H1 (cell line): ENCODE measurements at regions not wholly inside any gene's neighbourhood (a gene's known extent, or its start where the extent isn't known, plus 50 kb on each side); places are given as distances from the start of the nearest gene placed in this dataset.

Experiments used
- CTCF ChIA-PET: fragments of 300-600 bp; sonication (Branson Sonifier 250); formaldehyde crosslinking; loops from one replicate; lab custom pipeline; 2021; ENCODE audit not compliant: partially characterized antibody; lab: Charles Lee
- POLR2A ChIA-PET: fragments of 300-600 bp; sonication (Branson Sonifier 250); formaldehyde crosslinking; loops from one replicate; lab custom pipeline; 2021; ENCODE audit warnings: inconsistent platforms; ENCODE audit not compliant: partially characterized antibody; lab: Charles Lee
- DNase-seq, 2 experiments: peaks; one replicate each; pipeline versions ENCODE4 v3.0.0 to v3.0.0-alpha.2; 2010 to 2022; ENCODE audit warnings: low spot score in 2 of 2, low read depth in 1 of 2, mixed read lengths in 1 of 2
- FAIRE-seq: peaks from 2 replicates; lab custom pipeline; 2011; peaks lifted over from hg19 to GRCh38; lab: Jason Lieb, UNC
- H2AFZ ChIP-seq: 2 replicates; pipeline ENCODE4 v1.8.1; 2012; ENCODE audit warnings: low read length, inconsistent platforms
- H2AK5ac ChIP-seq: 2 replicates; pipeline ENCODE4 v1.6.1; 2013; ENCODE audit warnings: low read depth, low read length
- H2BK120ac ChIP-seq: replicated peaks from 2 replicates; pipeline ENCODE3; 2013; ENCODE audit warnings: low read depth, low read length, inconsistent platforms
- H2BK12ac ChIP-seq: 2 replicates; pipeline ENCODE4 v1.6.1; 2013; ENCODE audit warnings: low read depth, low read length
- H2BK15ac ChIP-seq: 2 replicates; pipeline ENCODE4 v1.6.1; 2013; ENCODE audit warnings: low read length
- H2BK20ac ChIP-seq: 2 replicates; pipeline ENCODE4 v1.6.1; 2013; ENCODE audit warnings: low read length
- H2BK5ac ChIP-seq: 2 replicates; pipeline ENCODE4 v1.6.1; 2013; ENCODE audit warnings: low read depth, low read length
- H3K14ac ChIP-seq: 2 replicates; pipeline ENCODE4 v1.6.1; 2013; ENCODE audit warnings: inconsistent platforms; ENCODE audit not compliant: insufficient read length
- H3K18ac ChIP-seq: 2 replicates; pipeline ENCODE4 v1.6.1; 2013; ENCODE audit warnings: low read length; ENCODE audit errors: extremely low read depth
- H3K23ac ChIP-seq: 2 replicates; pipeline ENCODE4 v1.6.1; 2013; ENCODE audit warnings: inconsistent platforms; ENCODE audit not compliant: insufficient read length
- H3K23me2 ChIP-seq: 2 replicates; pipeline ENCODE4 v1.6.1; 2013; ENCODE audit warnings: low read depth, low read length
- H3K27ac ChIP-seq: 2 replicates; pipeline ENCODE4 v1.6.1; 2011; ENCODE audit warnings: low read depth, low read length, inconsistent platforms
- H3K27me3 ChIP-seq, 4 experiments: replicated peaks in 1 of 4; 1 replicate in 1 of 4; 2 replicates in 3 of 4; pipeline versions ENCODE4 v1.6.1 to v1.8.1; 2011 to 2013; ENCODE audit warnings: low read length in 3 of 4, mild to moderate bottlenecking in 3 of 4, inconsistent platforms in 2 of 4, mixed read lengths in 2 of 4, moderate library complexity in 1 of 4; ENCODE audit not compliant: control insufficient read depth in 3 of 4, insufficient read depth in 3 of 4; ENCODE audit errors: extremely low read depth in 1 of 4
- H3K36me3 ChIP-seq, 4 experiments: 2 replicates each; pipeline versions ENCODE4 v1.6.1 to v1.8.1; 2011 to 2013; ENCODE audit warnings: mild to moderate bottlenecking in 4 of 4, low read length in 3 of 4, moderate library complexity in 2 of 4, control low read depth in 1 of 4, inconsistent platforms in 1 of 4; ENCODE audit not compliant: insufficient read depth in 4 of 4, control insufficient read depth in 2 of 4
- H3K4ac ChIP-seq: replicated peaks from 2 replicates; pipeline ENCODE3; 2013; ENCODE audit warnings: low read length, low read depth, mixed read lengths, inconsistent platforms; ENCODE audit not compliant: insufficient read length
- H3K4me1 ChIP-seq, 4 experiments: replicated peaks in 1 of 4; 1 replicate in 1 of 4; 2 replicates in 3 of 4; pipeline versions ENCODE4 v1.6.1 to v1.8.1; 2011 to 2013; ENCODE audit warnings: low read length in 3 of 4, inconsistent platforms in 2 of 4, mixed read lengths in 1 of 4; ENCODE audit not compliant: insufficient read depth in 4 of 4, control insufficient read depth in 3 of 4
- H3K4me2 ChIP-seq, 2 experiments: 2 replicates each; pipeline versions ENCODE4 v1.6.1 to v1.8.1; 2011 to 2013; ENCODE audit warnings: low read depth in 2 of 2, low read length in 2 of 2, control low read depth in 1 of 2, inconsistent platforms in 1 of 2, mild to moderate bottlenecking in 1 of 2; ENCODE audit not compliant: insufficient read depth in 1 of 2
- H3K4me3 ChIP-seq, 4 experiments: fragments of 200-600, 300-600 bp in 1 of 4; sonication (generic), shearing (Covaris generic), sonication (Bioruptor Twin) in 1 of 4; 2 replicates each; pipeline versions ENCODE4 v1.5.1 to v1.8.1; 2011 to 2016; ENCODE audit warnings: low read length in 4 of 4, low read depth in 3 of 4, control low read depth in 2 of 4, inconsistent platforms in 2 of 4, mild to moderate bottlenecking in 2 of 4, mixed read lengths in 1 of 4, moderate library complexity in 1 of 4; ENCODE audit not compliant: insufficient read depth in 2 of 4; ENCODE audit errors: extremely low read depth in 1 of 4
- H3K56ac ChIP-seq: replicated peaks from 2 replicates; pipeline ENCODE3; 2013; ENCODE audit warnings: low read depth, mild to moderate bottlenecking, mixed read lengths, low read length, inconsistent platforms; ENCODE audit not compliant: insufficient read length
- H3K79me1 ChIP-seq: 2 replicates; pipeline ENCODE4 v1.6.1; 2013; ENCODE audit warnings: low read depth, low read length, control low read depth
- H3K79me2 ChIP-seq, 2 experiments: 2 replicates each; pipeline versions ENCODE4 v1.6.1 to v1.8.1; 2012 to 2013; ENCODE audit warnings: low read length in 2 of 2, mild to moderate bottlenecking in 2 of 2, inconsistent platforms in 1 of 2; ENCODE audit not compliant: insufficient read depth in 2 of 2, control insufficient read depth in 1 of 2
- H3K9ac ChIP-seq, 4 experiments: replicated peaks in 1 of 4; 1 replicate in 1 of 4; 2 replicates in 3 of 4; pipeline versions ENCODE4 v1.6.1 to v1.8.1; 2011 to 2013; ENCODE audit warnings: low read depth in 3 of 4, low read length in 3 of 4, control low read depth in 2 of 4, mild to moderate bottlenecking in 2 of 4, moderate library complexity in 2 of 4, inconsistent platforms in 1 of 4; ENCODE audit errors: extremely low read depth in 1 of 4
- H3K9me3 ChIP-seq, 2 experiments: 2 replicates each; pipeline versions ENCODE4 v1.6.1 to v1.8.1; 2012 to 2013; ENCODE audit warnings: mild to moderate bottlenecking in 2 of 2, moderate library complexity in 2 of 2, control low read depth in 1 of 2, inconsistent platforms in 1 of 2, low read depth in 1 of 2, low read length in 1 of 2, mixed read lengths in 1 of 2; ENCODE audit not compliant: insufficient read depth in 2 of 2
- H4K20me1 ChIP-seq, 2 experiments: replicated peaks in 1 of 2; 2 replicates each; pipeline versions ENCODE3 to v1.8.1; 2011 to 2013; ENCODE audit warnings: inconsistent platforms in 2 of 2, low read length in 2 of 2, mild to moderate bottlenecking in 1 of 2; ENCODE audit not compliant: insufficient read depth in 2 of 2, control insufficient read depth in 1 of 2
- H4K5ac ChIP-seq: 2 replicates; pipeline ENCODE4 v1.6.1; 2013; ENCODE audit warnings: low read length, low read depth, mixed read lengths, inconsistent platforms; ENCODE audit not compliant: insufficient read length
- H4K8ac ChIP-seq: 2 replicates; pipeline ENCODE4 v1.8.0; 2013; ENCODE audit warnings: mild to moderate bottlenecking, moderate library complexity, low read length, inconsistent platforms; ENCODE audit not compliant: insufficient read depth; ENCODE audit errors: extremely low read depth
- H4K91ac ChIP-seq: replicated peaks from 2 replicates; pipeline ENCODE3; 2013; ENCODE audit warnings: low read length, mixed read lengths, inconsistent platforms; ENCODE audit not compliant: insufficient read length
- BCL11A ChIP-seq, 2 experiments: IDR thresholded peaks; one replicate each; pipeline ENCODE4 v1.6.1; 2011; ENCODE audit warnings: low read depth in 2 of 2, low read length in 2 of 2, mild to moderate bottlenecking in 2 of 2
- CHD2 ChIP-seq: IDR thresholded peaks from 2 replicates; pipeline ENCODE4 v1.6.1; 2012; ENCODE audit warnings: low read length, improper control_type of control experiment
- EP300 ChIP-seq, 2 experiments: IDR thresholded peaks; 1 replicate in 1 of 2; 2 replicates in 1 of 2; pipeline ENCODE4 v1.6.1; 2011 to 2012; ENCODE audit warnings: low read depth in 2 of 2, low read length in 2 of 2, mild to moderate bottlenecking in 2 of 2, borderline replicate concordance in 1 of 2, inconsistent platforms in 1 of 2, moderate library complexity in 1 of 2
- KDM5A ChIP-seq: fragments of 200-600 bp; IDR thresholded peaks from 2 replicates; pipeline ENCODE4 v1.7.1; 2012; ENCODE audit warnings: mild to moderate bottlenecking, low read length, inconsistent platforms, mixed read lengths
- POLR2AphosphoS5 ChIP-seq: IDR thresholded peaks from 2 replicates; pipeline ENCODE4 v1.6.1; 2011; ENCODE audit warnings: low read depth, low read length
- SP2 ChIP-seq: IDR thresholded peaks from 2 replicates; pipeline ENCODE4 v1.6.1; 2012; ENCODE audit warnings: mild to moderate bottlenecking, low read length, inconsistent platforms
- WGBS, 2 experiments: shearing (Covaris generic) in 1 of 2; methylation state at CpG; one replicate each; pipeline versions ENCODE4 v1.1.6 to v1.1.7; 2013 to 2015; ENCODE audit warnings: low lambda C conversion rate in 2 of 2, mixed read lengths in 2 of 2, inconsistent platforms in 1 of 2, low coverage in 1 of 2, missing lambda C conversion rate in 1 of 2; ENCODE audit not compliant: insufficient replicate concordance in 2 of 2, insufficient coverage in 1 of 2, insufficient read length in 1 of 2; ENCODE audit errors: extremely low coverage in 1 of 2, missing lambda C conversion rate in 1 of 2; 5-methylcytosine and 5-hydroxymethylcytosine counted together

GRCh38 chr12:34603382-34604035, 581.2 kb downstream of the ALG10 start:
- H3K27ac ChIP-seq = no peak overlapping the region
- H2AK5ac ChIP-seq = no peak overlapping the region
- H2BK120ac ChIP-seq = no peak overlapping the region
- ChIA-PET CTCF (no interaction called here), POLR2A (no interaction called here)
- H2BK12ac ChIP-seq = no peak overlapping the region
- DNase-seq (no peak), FAIRE-seq (no peak)
- H3K27me3 ChIP-seq = no peaks in the 10 kb centered on the region
- no peak overlapping the region for H3K4me2 ChIP-seq
- H3K79me2 ChIP-seq = no peaks in the 10 kb centered on the region
- no peak overlapping the region for H2BK15ac ChIP-seq
- no peaks in the 10 kb centered on the region for H3K36me3 ChIP-seq
- H3K14ac ChIP-seq = no peak overlapping the region
- no peak overlapping the region for H4K5ac ChIP-seq
- H4K91ac ChIP-seq = no peak overlapping the region
- H2AFZ ChIP-seq = no peak overlapping the region
- no peaks in the 10 kb centered on the region for H3K79me1 ChIP-seq
- no peak overlapping the region for H3K23ac ChIP-seq
- H3K18ac ChIP-seq = no peak overlapping the region
- H3K4me3 ChIP-seq = no peak overlapping the region
- WGBS, 2 experiments = 79% methylated on average over 21 of the region's 21 CpGs; no CpG with 5 or more reads in 1 of the 2 experiments
- no peak overlapping the region for H3K4ac ChIP-seq
- no peak overlapping the region for H4K8ac ChIP-seq
- TF ChIP-seq CHD2 = no peak
- no peak for TF ChIP-seq EP300 (IDR thresholded peaks at IDR 0.05; ENCODE audit: borderline replicate concordance in 1 of 2, low read depth in 2 of 2, low read length in 2 of 2)
- TF ChIP-seq POLR2AphosphoS5 = no peak
- no peak for TF ChIP-seq SP2
- no peak for TF ChIP-seq KDM5A
- no peak for TF ChIP-seq BCL11A (IDR thresholded peaks at IDR 0.05; ENCODE audit: low read depth in 2 of 2, low read length in 2 of 2)
- peaks cover 80 to 95% of the 10 kb centered on the region in 2 experiments; a peak in 3 of 4 replicates for H3K9me3 ChIP-seq
- no peak overlapping the region for H3K9ac ChIP-seq
- no peaks in the 10 kb centered on the region for H3K4me1 ChIP-seq
- no peak overlapping the region for H2BK5ac ChIP-seq
- no peak overlapping the region for H2BK20ac ChIP-seq
- no peaks in the 10 kb centered on the region; the same call in 1 of the 2 replicates for H3K23me2 ChIP-seq
- H3K56ac ChIP-seq = no peak overlapping the region
- H4K20me1 ChIP-seq = no peaks in the 10 kb centered on the region
